ENCODE measurements at regions not wholly inside any gene's neighbourhood (a gene's known extent, or its start where the extent isn't known, plus 50 kb on each side); places are given as distances from the start of the nearest gene placed in this dataset.
"Not testable (repeated sequence)": the region's sequence is repeated elsewhere in the genome, so short reads cannot be mapped to it uniquely, and the experiment has no call there.

- Histone ChIP-seq H3K4me1 (ENCODE audit: control insufficient read depth, insufficient read depth, low read length) (no peaks in the 10 kb centered on the region), H3K36me3 (ENCODE audit: control insufficient read depth, insufficient read depth, low read length) (no peaks in the 10 kb centered on the region), H3K4me3 (ENCODE audit: low read length) (no peak overlapping the region)
Measured at GRCh38 chr2:155982135-155982534, 350.4 kb downstream of the NR4A2 start.

DNA sequence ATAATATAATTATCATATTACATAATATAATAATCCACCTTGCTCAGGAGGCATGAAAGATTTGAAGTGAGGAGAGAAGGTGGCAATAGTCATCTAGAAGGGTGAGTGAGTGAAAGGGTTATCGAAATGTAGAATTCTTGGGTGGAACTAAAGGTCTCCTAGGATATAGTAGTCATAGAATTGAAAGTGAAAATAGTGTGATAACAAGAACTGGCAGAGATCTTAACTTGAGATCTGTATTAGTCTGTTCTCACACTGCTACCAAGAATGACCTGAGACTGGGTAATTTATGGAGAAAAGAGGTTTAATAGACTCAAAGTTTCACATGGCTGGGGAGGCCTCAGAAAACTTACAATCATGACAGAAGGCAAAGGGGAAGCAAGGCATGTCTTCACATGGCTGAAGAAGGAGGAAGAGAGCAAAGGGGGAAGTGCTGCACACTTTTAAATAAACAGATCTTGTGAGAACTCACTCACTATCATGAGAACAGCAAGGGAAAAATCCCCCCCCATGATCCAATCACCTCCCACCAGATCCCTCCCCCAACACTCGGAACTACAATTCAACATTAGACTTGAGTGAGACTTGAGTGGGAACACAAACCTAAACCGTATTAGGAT, 351.5 kb downstream of the NR4A2 start:
- H3K4me1 ChIP-seq (ENCODE audit: control insufficient read depth, insufficient read depth, low read length) = no peaks in the 10 kb centered on the region
- H3K36me3 ChIP-seq (ENCODE audit: control insufficient read depth, insufficient read depth, low read length) = no peaks in the 10 kb centered on the region
- H3K4me3 ChIP-seq (ENCODE audit: low read length) = no peak overlapping the region
- H3K9me3 ChIP-seq (ENCODE audit: control insufficient read depth, low read length) = no peaks in the 10 kb centered on the region
- no peak overlapping the region for H3K9ac ChIP-seq (ENCODE audit: low read length)
- no peaks in the 10 kb centered on the region for H3K27me3 ChIP-seq (ENCODE audit: control insufficient read depth, insufficient read depth, low read length)

More at GRCh38 chr2:155982135-155982534, 350.4 kb downstream of the NR4A2 start:
- no peaks in the 10 kb centered on the region for H3K9me3 ChIP-seq (ENCODE audit: control insufficient read depth, low read length)
- H3K27me3 ChIP-seq (ENCODE audit: control insufficient read depth, insufficient read depth, low read length) = no peaks in the 10 kb centered on the region
- no peak overlapping the region for H3K9ac ChIP-seq (ENCODE audit: low read length)

DNA sequence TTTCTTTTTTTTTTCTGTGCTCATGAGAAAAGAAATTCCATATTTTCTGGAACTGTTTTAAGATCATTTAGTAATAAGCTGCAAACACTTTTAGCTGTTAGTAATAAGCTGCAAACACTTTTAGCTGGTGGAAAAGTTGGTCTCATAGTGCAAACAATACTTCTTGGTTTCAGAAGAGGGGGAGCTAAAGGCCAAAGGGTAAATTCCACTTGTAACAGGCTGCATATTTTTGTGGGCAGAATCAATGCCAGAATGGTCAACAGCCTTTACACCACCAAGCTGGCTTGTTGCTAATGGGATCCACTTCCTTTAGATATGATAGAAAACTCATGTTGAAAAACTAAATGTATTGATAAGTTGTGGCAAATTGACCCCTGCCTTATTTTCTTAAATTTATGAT, 356.8 kb downstream of the NR4A2 start:
- no peak overlapping the region for H3K9ac ChIP-seq (ENCODE audit: low read length)
- no peaks in the 10 kb centered on the region for H3K27me3 ChIP-seq (ENCODE audit: control insufficient read depth, insufficient read depth, low read length)
- no peaks in the 10 kb centered on the region for H3K36me3 ChIP-seq (ENCODE audit: control insufficient read depth, insufficient read depth, low read length)
- H3K4me1 ChIP-seq (ENCODE audit: control insufficient read depth, insufficient read depth, low read length) = no peaks in the 10 kb centered on the region
- no peak overlapping the region for H3K4me3 ChIP-seq (ENCODE audit: low read length)
- H3K9me3 ChIP-seq (ENCODE audit: control insufficient read depth, low read length) = no peaks in the 10 kb centered on the region

- Histone ChIP-seq H3K4me1 (ENCODE audit: control insufficient read depth, insufficient read depth, low read length) (no peaks in the 10 kb centered on the region), H3K36me3 (ENCODE audit: control insufficient read depth, insufficient read depth, low read length) (no peaks in the 10 kb centered on the region), H3K4me3 (ENCODE audit: low read length) (no peak overlapping the region), H3K27me3 (ENCODE audit: control insufficient read depth, insufficient read depth, low read length) (no peaks in the 10 kb centered on the region), H3K9me3 (ENCODE audit: control insufficient read depth, low read length) (no peaks in the 10 kb centered on the region), H3K9ac (ENCODE audit: low read length) (no peak overlapping the region)
Measured at GRCh38 chr2:155972916-155973315, 359.6 kb downstream of the NR4A2 start.

GRCh38 chr2:155966064-155966471, 366.5 kb downstream of the NR4A2 start:
- H3K4me3 ChIP-seq (ENCODE audit: low read length); H3K36me3 ChIP-seq (ENCODE audit: control insufficient read depth, insufficient read depth, low read length); H3K9me3 ChIP-seq (ENCODE audit: control insufficient read depth, low read length); H3K4me1 ChIP-seq (ENCODE audit: control insufficient read depth, insufficient read depth, low read length); H3K9ac ChIP-seq (ENCODE audit: low read length); H3K27me3 ChIP-seq (ENCODE audit: control insufficient read depth, insufficient read depth, low read length): not testable (repeated sequence)

- H3K9me3 ChIP-seq (ENCODE audit: control insufficient read depth, low read length) = no peaks in the 10 kb centered on the region
- no peaks in the 10 kb centered on the region for H3K4me1 ChIP-seq (ENCODE audit: control insufficient read depth, insufficient read depth, low read length)
- H3K9ac ChIP-seq (ENCODE audit: low read length) = no peak overlapping the region
- no peak overlapping the region for H3K4me3 ChIP-seq (ENCODE audit: low read length)
- no peaks in the 10 kb centered on the region for H3K27me3 ChIP-seq (ENCODE audit: control insufficient read depth, insufficient read depth, low read length)
- no peaks in the 10 kb centered on the region for H3K36me3 ChIP-seq (ENCODE audit: control insufficient read depth, insufficient read depth, low read length)
Measured at GRCh38 chr2:155965415-155966063, 367.0 kb downstream of the NR4A2 start.

GRCh38 chr2:155961641-155962040, 370.9 kb downstream of the NR4A2 start:
- Histone ChIP-seq H3K9me3 (ENCODE audit: control insufficient read depth, low read length) (no peaks in the 10 kb centered on the region), H3K9ac (ENCODE audit: low read length) (no peak overlapping the region), H3K27me3 (ENCODE audit: control insufficient read depth, insufficient read depth, low read length) (no peaks in the 10 kb centered on the region), H3K4me3 (ENCODE audit: low read length) (no peak overlapping the region), H3K4me1 (ENCODE audit: control insufficient read depth, insufficient read depth, low read length) (no peaks in the 10 kb centered on the region), H3K36me3 (ENCODE audit: control insufficient read depth, insufficient read depth, low read length) (no peaks in the 10 kb centered on the region)

DNA sequence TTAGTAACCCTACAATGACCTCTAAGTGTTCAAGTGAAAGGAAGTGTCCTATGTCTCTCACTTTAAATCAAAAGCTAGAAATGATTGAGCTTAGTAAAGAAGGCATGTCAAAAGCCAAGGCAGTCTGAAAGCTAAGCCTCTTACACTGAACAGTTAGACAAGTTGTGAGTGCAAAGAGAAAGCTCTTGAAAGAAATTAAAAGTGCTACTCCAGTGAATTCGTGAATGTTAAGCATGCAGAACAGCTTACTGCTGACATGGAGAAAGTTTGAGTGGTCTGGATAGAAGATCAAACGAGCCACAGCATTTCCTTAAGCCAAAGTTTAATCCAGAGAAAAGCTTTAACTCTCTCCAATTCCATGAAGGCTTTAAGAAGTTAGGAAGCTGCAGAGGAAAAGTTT, 373.7 kb downstream of the NR4A2 start:
- Histone ChIP-seq H3K4me3 (ENCODE audit: low read length) (no peak overlapping the region), H3K27me3 (ENCODE audit: control insufficient read depth, insufficient read depth, low read length) (no peaks in the 10 kb centered on the region), H3K4me1 (ENCODE audit: control insufficient read depth, insufficient read depth, low read length) (no peaks in the 10 kb centered on the region), H3K9me3 (ENCODE audit: control insufficient read depth, low read length) (no peaks in the 10 kb centered on the region), H3K36me3 (ENCODE audit: control insufficient read depth, insufficient read depth, low read length) (no peaks in the 10 kb centered on the region), H3K9ac (ENCODE audit: low read length) (no peak overlapping the region)

DNA sequence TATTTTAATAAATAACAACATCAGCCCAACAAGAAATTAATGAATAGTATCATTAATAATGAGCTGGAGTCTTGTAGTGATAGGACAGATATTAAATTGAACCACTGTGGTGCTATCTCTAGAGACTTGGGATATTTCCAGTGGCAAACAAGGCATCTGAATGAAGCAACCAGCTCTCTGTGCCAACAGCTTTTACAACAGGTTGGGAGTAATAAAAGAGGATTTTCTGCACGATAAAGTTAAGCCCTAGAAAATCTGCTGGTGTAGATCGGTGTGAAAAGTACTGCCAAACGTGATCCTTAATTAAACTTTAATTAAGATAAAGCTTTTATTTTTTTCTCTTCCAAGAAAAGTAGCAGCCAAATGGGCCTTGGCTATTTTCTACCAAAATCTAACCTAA, 385.5 kb downstream of the NR4A2 start:
- Histone ChIP-seq H3K4me1 (ENCODE audit: control insufficient read depth, insufficient read depth, low read length) (no peaks in the 10 kb centered on the region), H3K36me3 (ENCODE audit: control insufficient read depth, insufficient read depth, low read length) (no peaks in the 10 kb centered on the region), H3K9me3 (ENCODE audit: control insufficient read depth, low read length) (no peaks in the 10 kb centered on the region), H3K4me3 (ENCODE audit: low read length) (no peak overlapping the region), H3K9ac (ENCODE audit: low read length) (no peak overlapping the region), H3K27me3 (ENCODE audit: control insufficient read depth, insufficient read depth, low read length) (no peaks in the 10 kb centered on the region)

DNA sequence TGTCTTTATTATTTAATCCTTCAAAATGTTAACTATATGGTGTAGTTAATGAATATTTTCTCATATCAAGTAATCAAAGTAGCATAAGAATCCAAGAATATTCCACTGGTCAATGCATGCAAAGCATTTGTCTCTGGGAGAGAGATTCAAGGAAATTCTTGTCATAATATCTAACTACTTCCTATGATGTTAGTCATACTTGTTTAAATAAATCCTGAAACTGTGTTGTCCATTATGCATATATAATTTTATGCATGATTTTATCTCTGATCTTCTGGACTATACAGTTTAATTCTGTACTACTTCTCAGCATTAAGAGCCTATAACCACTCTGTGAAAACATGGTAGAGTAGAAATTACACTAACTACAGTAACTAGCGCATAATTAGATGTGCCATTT, 388.3 kb downstream of the NR4A2 start:
- no peak overlapping the region for H3K9ac ChIP-seq (ENCODE audit: low read length)
- no peaks in the 10 kb centered on the region for H3K36me3 ChIP-seq (ENCODE audit: control insufficient read depth, insufficient read depth, low read length)
- H3K9me3 ChIP-seq (ENCODE audit: control insufficient read depth, low read length) = no peaks in the 10 kb centered on the region
- H3K4me1 ChIP-seq (ENCODE audit: control insufficient read depth, insufficient read depth, low read length) = no peaks in the 10 kb centered on the region
- no peaks in the 10 kb centered on the region for H3K27me3 ChIP-seq (ENCODE audit: control insufficient read depth, insufficient read depth, low read length)
- H3K4me3 ChIP-seq (ENCODE audit: low read length) = no peak overlapping the region

GRCh38 chr2:155930312-155930711, 402.2 kb downstream of the NR4A2 start:
- no peak overlapping the region for H3K9ac ChIP-seq (ENCODE audit: low read length)

GRCh38 chr2:155917380-155917779, 415.1 kb downstream of the NR4A2 start:
- Histone ChIP-seq H3K36me3 (ENCODE audit: control insufficient read depth, insufficient read depth, low read length) (no peaks in the 10 kb centered on the region), H3K9me3 (ENCODE audit: control insufficient read depth, low read length) (no peaks in the 10 kb centered on the region), H3K9ac (ENCODE audit: low read length) (no peak overlapping the region), H3K4me1 (ENCODE audit: control insufficient read depth, insufficient read depth, low read length) (no peaks in the 10 kb centered on the region), H3K27me3 (ENCODE audit: control insufficient read depth, insufficient read depth, low read length) (no peaks in the 10 kb centered on the region), H3K4me3 (ENCODE audit: low read length) (no peak overlapping the region)

More at GRCh38 chr2:155930312-155930711, 402.2 kb downstream of the NR4A2 start:
- H3K4me1 ChIP-seq (ENCODE audit: control insufficient read depth, insufficient read depth, low read length) = no peaks in the 10 kb centered on the region
- H3K36me3 ChIP-seq (ENCODE audit: control insufficient read depth, insufficient read depth, low read length) = no peaks in the 10 kb centered on the region
- H3K27me3 ChIP-seq (ENCODE audit: control insufficient read depth, insufficient read depth, low read length) = no peaks in the 10 kb centered on the region
- H3K4me3 ChIP-seq (ENCODE audit: low read length) = no peak overlapping the region
- H3K9me3 ChIP-seq (ENCODE audit: control insufficient read depth, low read length) = no peaks in the 10 kb centered on the region
